ENCODE measurements at regions not wholly inside any gene's neighbourhood (a gene's known extent, or its start where the extent isn't known, plus 50 kb on each side); places are given as distances from the start of the nearest gene placed in this dataset.
"Not testable (repeated sequence)": the region's sequence is repeated elsewhere in the genome, so short reads cannot be mapped to it uniquely, and the experiment has no call there.

DNA sequence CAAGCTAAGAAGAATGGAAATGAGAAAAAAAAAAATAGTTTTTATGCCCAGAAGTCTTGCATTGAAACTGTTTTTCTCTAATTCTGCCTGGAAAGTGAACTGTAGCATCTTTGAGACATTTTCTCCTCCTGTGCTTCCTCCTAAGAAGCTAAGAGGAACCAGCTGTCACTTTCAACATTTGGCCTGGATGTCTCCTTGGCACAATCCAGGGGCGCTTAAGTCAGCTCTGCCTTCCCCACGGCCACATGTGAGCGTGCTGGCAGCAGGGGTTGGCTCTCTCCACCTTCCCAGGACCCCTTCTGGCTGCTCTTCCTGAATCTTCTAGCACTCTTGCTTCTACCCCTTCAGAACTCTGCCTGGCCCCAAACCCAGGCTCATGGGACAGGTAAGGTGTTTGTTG, 289.6 kb upstream of the ADARB2 start:
- no peak overlapping the region for H3K27ac ChIP-seq
- no peaks in the 10 kb centered on the region for H3K36me3 ChIP-seq
- no peak overlapping the region for H3K4me3 ChIP-seq
- H3K4me1 ChIP-seq = no peaks in the 10 kb centered on the region
- H3K9me3 ChIP-seq = peaks cover 0 to 6% of the 10 kb centered on the region in 2 donors
- H3K27me3 ChIP-seq = peaks cover 0 to 3% of the 10 kb centered on the region in 2 donors
- TF ChIP-seq, protein P1, sequence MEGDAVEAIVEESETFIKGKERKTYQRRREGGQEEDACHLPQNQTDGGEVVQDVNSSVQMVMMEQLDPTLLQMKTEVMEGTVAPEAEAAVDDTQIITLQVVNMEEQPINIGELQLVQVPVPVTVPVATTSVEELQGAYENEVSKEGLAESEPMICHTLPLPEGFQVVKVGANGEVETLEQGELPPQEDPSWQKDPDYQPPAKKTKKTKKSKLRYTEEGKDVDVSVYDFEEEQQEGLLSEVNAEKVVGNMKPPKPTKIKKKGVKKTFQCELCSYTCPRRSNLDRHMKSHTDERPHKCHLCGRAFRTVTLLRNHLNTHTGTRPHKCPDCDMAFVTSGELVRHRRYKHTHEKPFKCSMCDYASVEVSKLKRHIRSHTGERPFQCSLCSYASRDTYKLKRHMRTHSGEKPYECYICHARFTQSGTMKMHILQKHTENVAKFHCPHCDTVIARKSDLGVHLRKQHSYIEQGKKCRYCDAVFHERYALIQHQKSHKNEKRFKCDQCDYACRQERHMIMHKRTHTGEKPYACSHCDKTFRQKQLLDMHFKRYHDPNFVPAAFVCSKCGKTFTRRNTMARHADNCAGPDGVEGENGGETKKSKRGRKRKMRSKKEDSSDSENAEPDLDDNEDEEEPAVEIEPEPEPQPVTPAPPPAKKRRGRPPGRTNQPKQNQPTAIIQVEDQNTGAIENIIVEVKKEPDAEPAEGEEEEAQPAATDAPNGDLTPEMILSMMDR (IDR thresholded peaks at IDR 0.05) = no peak
- TF ChIP-seq POLR2AphosphoS5 (IDR thresholded peaks at IDR 0.05) (no peak), POLR2A (IDR thresholded peaks at IDR 0.05) (no peak)
- DNase-seq (ENCODE audit: low spot score in 2 of 2) = no peak
- intact Hi-C loops (cut with DNase I; ENCODE audit: low total_unique reads) = loop anchor here (5.0 kb wide), 1 partner anchor 200 kb away; no protein-coding TSS in a partner anchor

DNA sequence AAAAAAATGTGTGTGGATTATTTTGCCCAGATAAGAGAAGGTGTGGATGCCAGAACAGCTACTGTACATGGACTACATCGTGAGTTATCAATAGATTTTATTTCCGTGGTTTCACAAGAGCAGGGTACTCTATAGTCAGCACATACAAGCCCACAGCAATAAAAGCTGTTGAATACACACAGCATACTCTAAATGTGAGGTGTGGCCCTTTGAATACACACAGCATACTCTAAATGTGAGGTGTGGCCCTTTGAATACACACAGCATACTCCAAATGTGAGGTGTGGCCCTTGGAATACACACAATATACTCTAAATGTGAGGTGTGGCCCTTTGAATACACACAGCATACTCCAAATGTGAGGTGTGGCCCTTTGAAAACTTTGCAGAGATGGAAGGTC, 287.4 kb upstream of the ADARB2 start:
- intact Hi-C loops (cut with DNase I; ENCODE audit: low total_unique reads) = loop anchor here (5.0 kb wide), 1 partner anchor 203 kb away; no protein-coding TSS in a partner anchor
- not testable (repeated sequence) for H3K36me3 ChIP-seq; H3K9me3 ChIP-seq; H3K4me3 ChIP-seq; H3K27me3 ChIP-seq; H3K27ac ChIP-seq; H3K4me1 ChIP-seq; DNase-seq (ENCODE audit: low spot score in 2 of 2)

DNA sequence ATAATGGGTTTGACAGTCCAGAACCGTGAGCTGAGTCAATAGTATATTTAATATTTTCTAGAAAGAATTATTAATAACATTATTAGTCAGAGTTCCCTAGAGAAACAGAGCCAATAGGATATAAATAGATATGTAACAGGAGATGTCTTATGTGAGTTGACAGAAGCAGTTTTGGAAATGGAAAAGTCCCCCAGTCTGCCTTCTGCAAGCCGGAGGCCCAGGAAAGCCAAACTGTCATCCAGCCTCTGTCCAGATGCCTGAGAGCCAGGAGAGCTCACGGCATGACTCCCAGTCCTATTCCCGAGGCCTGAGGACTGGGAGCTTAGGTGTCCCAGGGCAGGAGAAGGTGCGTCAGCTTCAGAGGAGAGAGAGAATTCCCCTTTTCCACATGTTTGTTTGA, 286.4 kb upstream of the ADARB2 start:
- intact Hi-C loops (cut with DNase I; ENCODE audit: low total_unique reads) = no loop called here
- Histone ChIP-seq H3K27me3 (peaks cover 0 to 14% of the 10 kb centered on the region in 2 donors), H3K36me3 (no peaks in the 10 kb centered on the region)

DNA sequence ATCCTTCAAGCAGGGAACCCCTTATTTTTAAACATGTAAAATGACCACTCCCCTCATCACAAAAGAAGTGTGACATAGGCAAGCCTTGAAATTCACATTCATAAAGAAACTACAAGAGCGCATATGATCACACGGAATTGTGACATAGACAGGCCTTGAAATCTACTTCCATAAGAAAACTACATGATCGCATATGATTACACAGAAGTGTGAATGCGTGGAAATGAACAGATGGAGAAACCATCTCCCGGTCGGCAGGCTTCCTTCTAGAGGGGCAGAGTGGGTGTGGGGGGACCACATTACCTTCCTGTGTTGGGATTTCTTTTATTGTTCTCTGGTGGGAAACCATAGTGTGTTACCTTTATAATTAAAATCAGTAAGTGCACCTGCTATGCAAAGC, 285.1 kb upstream of the ADARB2 start:
- H3K4me3 ChIP-seq = no peak overlapping the region
- peaks cover 0 to 3% of the 10 kb centered on the region in 2 donors for H3K9me3 ChIP-seq
- intact Hi-C loops (cut with DNase I; ENCODE audit: low total_unique reads) = no loop called here
- TF ChIP-seq POLR2A (IDR thresholded peaks at IDR 0.05) (no peak), POLR2AphosphoS5 (IDR thresholded peaks at IDR 0.05) (no peak)
- TF ChIP-seq, protein P1 (IDR thresholded peaks at IDR 0.05) = no peak
- H3K4me1 ChIP-seq = no peaks in the 10 kb centered on the region
- DNase-seq (ENCODE audit: low spot score in 2 of 2) = no peak
- H3K27me3 ChIP-seq = peaks cover 0 to 14% of the 10 kb centered on the region in 2 donors
- H3K36me3 ChIP-seq = no peaks in the 10 kb centered on the region
- no peak overlapping the region for H3K27ac ChIP-seq

More for the DNA sequence above, 286.4 kb upstream of the ADARB2 start:
- peaks cover 0 to 3% of the 10 kb centered on the region in 2 donors for H3K9me3 ChIP-seq
- TF ChIP-seq, protein P1 (IDR thresholded peaks at IDR 0.05) = no peak
- TF ChIP-seq POLR2AphosphoS5 (IDR thresholded peaks at IDR 0.05) = no peak
- no peak for TF ChIP-seq POLR2A (IDR thresholded peaks at IDR 0.05)
- no peak overlapping the region for H3K27ac ChIP-seq
- no peaks in the 10 kb centered on the region for H3K4me1 ChIP-seq
- no peak for DNase-seq (ENCODE audit: low spot score in 2 of 2)
- H3K4me3 ChIP-seq = no peak overlapping the region

DNA sequence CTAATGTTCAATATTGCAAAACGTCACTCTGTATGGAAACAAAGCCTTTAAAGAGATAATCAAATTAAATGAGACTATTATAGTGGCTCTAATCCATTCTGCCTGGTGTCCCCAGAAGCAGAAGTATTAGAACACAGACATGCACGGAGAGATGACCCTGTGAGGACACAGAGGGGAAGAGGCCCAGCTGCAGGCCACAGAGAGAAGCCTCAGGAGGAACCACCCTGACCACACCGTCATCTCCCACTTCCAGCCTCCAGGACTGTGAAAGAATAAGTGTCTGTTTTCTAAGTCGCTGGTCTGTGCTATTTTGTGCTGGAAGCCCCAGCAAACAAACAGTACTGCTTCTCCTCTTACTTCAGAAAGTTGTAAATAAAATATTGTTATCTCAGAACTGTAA, 283.5 kb upstream of the ADARB2 start:
- H3K9me3 ChIP-seq = peaks cover 0 to 3% of the 10 kb centered on the region in 2 donors
- no peak for TF ChIP-seq POLR2A (IDR thresholded peaks at IDR 0.05)
- TF ChIP-seq POLR2AphosphoS5 (IDR thresholded peaks at IDR 0.05) = no peak
- TF ChIP-seq, protein P1 (IDR thresholded peaks at IDR 0.05) = no peak

DNA sequence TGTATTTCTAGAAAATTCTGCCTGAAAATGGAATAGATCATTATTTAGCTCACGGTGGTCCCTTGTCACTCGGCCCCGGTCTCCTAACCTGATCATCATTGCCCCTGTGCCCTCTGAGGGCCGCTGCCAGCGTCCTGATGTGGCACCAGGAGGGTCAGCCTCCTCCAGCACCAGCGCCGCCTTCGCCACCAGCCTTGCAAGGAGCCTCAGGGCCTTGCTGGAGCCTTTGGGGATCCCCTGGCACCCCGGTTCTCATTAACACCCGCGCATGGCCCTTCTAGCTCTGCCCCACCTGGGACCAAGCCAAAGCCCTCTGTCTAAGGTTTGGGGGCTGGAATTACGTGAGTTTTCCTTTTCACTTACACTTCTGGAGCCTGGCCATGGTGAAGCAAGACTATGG, 282.5 kb upstream of the ADARB2 start:
- H3K4me1 ChIP-seq = no peaks in the 10 kb centered on the region
- intact Hi-C loops (cut with DNase I; ENCODE audit: low total_unique reads) = no loop called here
- H3K36me3 ChIP-seq = no peaks in the 10 kb centered on the region
- TF ChIP-seq, protein P1 (IDR thresholded peaks at IDR 0.05) = no peak
- TF ChIP-seq POLR2A (IDR thresholded peaks at IDR 0.05) = no peak
- no peak for TF ChIP-seq POLR2AphosphoS5 (IDR thresholded peaks at IDR 0.05)
- peaks cover 0 to 3% of the 10 kb centered on the region in 2 donors for H3K9me3 ChIP-seq
- no peak for DNase-seq (ENCODE audit: low spot score in 2 of 2)
- H3K27me3 ChIP-seq = peaks cover 0 to 14% of the 10 kb centered on the region in 2 donors
- H3K27ac ChIP-seq = no peak overlapping the region
- H3K4me3 ChIP-seq = no peak overlapping the region

More for the DNA sequence above, 283.5 kb upstream of the ADARB2 start:
- Histone ChIP-seq H3K4me1 (no peaks in the 10 kb centered on the region), H3K36me3 (no peaks in the 10 kb centered on the region), H3K27me3 (peaks cover 0 to 14% of the 10 kb centered on the region in 2 donors), H3K27ac (no peak overlapping the region), H3K4me3 (no peak overlapping the region)
- DNase-seq (ENCODE audit: low spot score in 2 of 2) = no peak
- intact Hi-C loops (cut with DNase I; ENCODE audit: low total_unique reads) = no loop called here
